H1 (cell line): ENCODE measurements at regions not wholly inside any gene's neighbourhood (a gene's known extent, or its start where the extent isn't known, plus 50 kb on each side); places are given as distances from the start of the nearest gene placed in this dataset.

Source experiments
- BACH1 ChIP-seq: IDR thresholded peaks from 2 replicates; pipeline ENCODE4 v1.6.1; 2012; ENCODE audit warnings: low read length, improper control_type of control experiment
- BRCA1 ChIP-seq: IDR thresholded peaks from 2 replicates; pipeline ENCODE4 v1.6.1; 2012; ENCODE audit warnings: low read depth, low read length, improper control_type of control experiment
- CBX5 ChIP-seq: fragments of 300-800, 300-1000 bp; sonication (generic); IDR thresholded peaks from 2 replicates; pipeline ENCODE4 v1.7.1; 2016; ENCODE audit warnings: antibody characterized with exemption, low read length, low read depth
- SIRT6 ChIP-seq: IDR thresholded peaks from one replicate; pipeline ENCODE4 v1.7.1; 2012; ENCODE audit warnings: low read length, inconsistent platforms
- TF ChIP-seq, protein P1 (sequence below): fragments of 300-600 bp; sonication (generic); IDR thresholded peaks from 2 replicates; pipeline ENCODE4 v1.7.1; 2012; ENCODE audit warnings: low read length, moderate library complexity, mild to moderate bottlenecking, inconsistent platforms; ENCODE audit not compliant: insufficient replicate concordance

DNA sequence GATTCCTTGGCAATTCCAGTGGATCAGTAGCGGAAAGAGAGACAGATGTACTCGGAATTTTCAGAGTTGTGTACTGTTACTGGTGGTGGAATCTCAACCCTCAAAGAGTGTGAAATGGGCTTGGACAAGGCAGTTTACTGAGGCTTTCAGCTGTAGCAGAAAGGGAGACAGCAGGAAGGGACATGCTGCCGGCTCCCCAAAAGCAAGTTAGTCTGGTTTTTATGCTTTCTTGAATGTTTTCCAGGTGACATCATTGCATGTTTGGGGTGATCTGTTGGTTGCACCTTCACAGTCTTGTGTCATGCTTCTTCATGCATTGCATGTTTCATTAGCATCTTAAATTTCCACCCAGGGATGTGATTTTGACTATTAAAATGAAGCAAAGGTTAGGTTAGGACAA, 1282.2 kb downstream of the ADGRL3 start (continued):
- TF ChIP-seq, protein P1, sequence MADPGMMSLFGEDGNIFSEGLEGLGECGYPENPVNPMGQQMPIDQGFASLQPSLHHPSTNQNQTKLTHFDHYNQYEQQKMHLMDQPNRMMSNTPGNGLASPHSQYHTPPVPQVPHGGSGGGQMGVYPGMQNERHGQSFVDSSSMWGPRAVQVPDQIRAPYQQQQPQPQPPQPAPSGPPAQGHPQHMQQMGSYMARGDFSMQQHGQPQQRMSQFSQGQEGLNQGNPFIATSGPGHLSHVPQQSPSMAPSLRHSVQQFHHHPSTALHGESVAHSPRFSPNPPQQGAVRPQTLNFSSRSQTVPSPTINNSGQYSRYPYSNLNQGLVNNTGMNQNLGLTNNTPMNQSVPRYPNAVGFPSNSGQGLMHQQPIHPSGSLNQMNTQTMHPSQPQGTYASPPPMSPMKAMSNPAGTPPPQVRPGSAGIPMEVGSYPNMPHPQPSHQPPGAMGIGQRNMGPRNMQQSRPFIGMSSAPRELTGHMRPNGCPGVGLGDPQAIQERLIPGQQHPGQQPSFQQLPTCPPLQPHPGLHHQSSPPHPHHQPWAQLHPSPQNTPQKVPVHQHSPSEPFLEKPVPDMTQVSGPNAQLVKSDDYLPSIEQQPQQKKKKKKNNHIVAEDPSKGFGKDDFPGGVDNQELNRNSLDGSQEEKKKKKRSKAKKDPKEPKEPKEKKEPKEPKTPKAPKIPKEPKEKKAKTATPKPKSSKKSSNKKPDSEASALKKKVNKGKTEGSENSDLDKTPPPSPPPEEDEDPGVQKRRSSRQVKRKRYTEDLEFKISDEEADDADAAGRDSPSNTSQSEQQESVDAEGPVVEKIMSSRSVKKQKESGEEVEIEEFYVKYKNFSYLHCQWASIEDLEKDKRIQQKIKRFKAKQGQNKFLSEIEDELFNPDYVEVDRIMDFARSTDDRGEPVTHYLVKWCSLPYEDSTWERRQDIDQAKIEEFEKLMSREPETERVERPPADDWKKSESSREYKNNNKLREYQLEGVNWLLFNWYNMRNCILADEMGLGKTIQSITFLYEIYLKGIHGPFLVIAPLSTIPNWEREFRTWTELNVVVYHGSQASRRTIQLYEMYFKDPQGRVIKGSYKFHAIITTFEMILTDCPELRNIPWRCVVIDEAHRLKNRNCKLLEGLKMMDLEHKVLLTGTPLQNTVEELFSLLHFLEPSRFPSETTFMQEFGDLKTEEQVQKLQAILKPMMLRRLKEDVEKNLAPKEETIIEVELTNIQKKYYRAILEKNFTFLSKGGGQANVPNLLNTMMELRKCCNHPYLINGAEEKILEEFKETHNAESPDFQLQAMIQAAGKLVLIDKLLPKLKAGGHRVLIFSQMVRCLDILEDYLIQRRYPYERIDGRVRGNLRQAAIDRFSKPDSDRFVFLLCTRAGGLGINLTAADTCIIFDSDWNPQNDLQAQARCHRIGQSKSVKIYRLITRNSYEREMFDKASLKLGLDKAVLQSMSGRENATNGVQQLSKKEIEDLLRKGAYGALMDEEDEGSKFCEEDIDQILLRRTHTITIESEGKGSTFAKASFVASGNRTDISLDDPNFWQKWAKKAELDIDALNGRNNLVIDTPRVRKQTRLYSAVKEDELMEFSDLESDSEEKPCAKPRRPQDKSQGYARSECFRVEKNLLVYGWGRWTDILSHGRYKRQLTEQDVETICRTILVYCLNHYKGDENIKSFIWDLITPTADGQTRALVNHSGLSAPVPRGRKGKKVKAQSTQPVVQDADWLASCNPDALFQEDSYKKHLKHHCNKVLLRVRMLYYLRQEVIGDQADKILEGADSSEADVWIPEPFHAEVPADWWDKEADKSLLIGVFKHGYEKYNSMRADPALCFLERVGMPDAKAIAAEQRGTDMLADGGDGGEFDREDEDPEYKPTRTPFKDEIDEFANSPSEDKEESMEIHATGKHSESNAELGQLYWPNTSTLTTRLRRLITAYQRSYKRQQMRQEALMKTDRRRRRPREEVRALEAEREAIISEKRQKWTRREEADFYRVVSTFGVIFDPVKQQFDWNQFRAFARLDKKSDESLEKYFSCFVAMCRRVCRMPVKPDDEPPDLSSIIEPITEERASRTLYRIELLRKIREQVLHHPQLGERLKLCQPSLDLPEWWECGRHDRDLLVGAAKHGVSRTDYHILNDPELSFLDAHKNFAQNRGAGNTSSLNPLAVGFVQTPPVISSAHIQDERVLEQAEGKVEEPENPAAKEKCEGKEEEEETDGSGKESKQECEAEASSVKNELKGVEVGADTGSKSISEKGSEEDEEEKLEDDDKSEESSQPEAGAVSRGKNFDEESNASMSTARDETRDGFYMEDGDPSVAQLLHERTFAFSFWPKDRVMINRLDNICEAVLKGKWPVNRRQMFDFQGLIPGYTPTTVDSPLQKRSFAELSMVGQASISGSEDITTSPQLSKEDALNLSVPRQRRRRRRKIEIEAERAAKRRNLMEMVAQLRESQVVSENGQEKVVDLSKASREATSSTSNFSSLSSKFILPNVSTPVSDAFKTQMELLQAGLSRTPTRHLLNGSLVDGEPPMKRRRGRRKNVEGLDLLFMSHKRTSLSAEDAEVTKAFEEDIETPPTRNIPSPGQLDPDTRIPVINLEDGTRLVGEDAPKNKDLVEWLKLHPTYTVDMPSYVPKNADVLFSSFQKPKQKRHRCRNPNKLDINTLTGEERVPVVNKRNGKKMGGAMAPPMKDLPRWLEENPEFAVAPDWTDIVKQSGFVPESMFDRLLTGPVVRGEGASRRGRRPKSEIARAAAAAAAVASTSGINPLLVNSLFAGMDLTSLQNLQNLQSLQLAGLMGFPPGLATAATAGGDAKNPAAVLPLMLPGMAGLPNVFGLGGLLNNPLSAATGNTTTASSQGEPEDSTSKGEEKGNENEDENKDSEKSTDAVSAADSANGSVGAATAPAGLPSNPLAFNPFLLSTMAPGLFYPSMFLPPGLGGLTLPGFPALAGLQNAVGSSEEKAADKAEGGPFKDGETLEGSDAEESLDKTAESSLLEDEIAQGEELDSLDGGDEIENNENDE, result no peak
- TF ChIP-seq BRCA1 (no peak), CBX5 (no peak), BACH1 (no peak), SIRT6 (no peak)
